RPMI7951 (cell line): ENCODE measurements at regions not wholly inside any gene's neighbourhood (a gene's known extent, or its start where the extent isn't known, plus 50 kb on each side); places are given as distances from the start of the nearest gene placed in this dataset.
A peak's percentile ranks its signal among the peaks of the same experiment; 100 is the strongest.

Experiments used
- DNase-seq: peaks from one replicate; pipeline ENCODE4 v3.0.0-alpha.2; 2012; ENCODE audit warnings: low read depth

DNA sequence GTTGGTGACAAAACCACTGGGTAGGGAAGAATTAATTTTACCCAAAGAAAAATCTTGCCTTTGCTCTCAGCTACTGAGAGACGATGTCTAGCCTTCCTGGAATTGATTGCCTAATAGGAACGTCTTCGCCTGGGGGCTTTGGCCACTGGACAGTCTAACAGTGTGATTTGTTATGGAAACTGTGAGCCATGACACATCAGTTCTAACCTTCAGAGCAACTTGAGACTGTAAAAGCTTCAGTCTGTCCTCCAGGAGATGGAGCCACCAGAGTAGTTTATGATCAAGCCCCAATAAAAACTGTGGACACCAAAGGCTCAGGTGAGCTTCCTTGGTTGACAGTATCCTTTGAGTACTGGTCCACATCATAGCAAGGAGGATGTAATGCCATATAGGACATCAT is 235.8 kb upstream of the TMCO5A start:
- DNase-seq = peak; percentile 63

DNA sequence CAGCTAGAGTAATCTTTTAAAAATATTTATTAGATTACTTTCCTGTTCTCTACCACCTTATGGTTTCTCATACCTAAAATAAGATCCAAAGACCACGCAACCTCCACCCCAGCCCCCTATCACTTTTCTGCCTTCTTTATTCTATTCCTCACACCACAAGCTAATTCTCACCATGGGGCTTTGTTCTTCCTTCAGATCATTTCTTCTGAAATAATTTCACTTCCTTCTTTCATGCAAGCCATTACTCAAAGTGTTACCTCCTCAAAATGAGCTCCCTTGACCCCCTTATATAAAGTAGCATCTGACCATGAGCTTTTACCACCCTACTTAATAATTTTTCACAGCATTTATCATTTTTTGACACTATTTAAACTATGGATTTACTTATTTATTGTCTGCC is 233.2 kb upstream of the TMCO5A start:
- no peak for DNase-seq

DNA sequence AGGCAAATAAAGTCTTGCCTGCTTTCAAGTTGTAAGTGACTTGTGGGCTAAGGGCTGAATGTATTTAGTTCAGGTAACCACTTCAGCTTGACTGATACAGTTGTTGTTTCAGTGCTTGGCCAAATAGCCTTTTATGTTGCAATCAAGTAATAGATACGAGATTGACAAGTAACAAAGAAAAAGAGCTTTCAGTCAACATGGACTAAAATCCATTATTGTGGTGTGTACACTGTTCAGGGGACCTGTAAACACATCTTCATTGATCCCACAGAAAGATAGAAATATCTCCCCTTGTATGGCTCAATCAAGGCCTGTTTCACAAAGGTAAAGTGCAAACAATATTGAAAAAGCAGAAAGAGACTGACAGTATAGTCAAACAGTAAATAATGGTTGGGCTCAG is 224.8 kb upstream of the TMCO5A start:
- DNase-seq = no peak

GRCh38 chr15:37715101-37715500 is 219.3 kb upstream of the TMCO5A start:
- no peak for DNase-seq

- DNase-seq = no peak
Measured at GRCh38 chr15:37720267-37720666, 214.2 kb upstream of the TMCO5A start.

GRCh38 chr15:37731146-37731746 is 203.2 kb upstream of the TMCO5A start:
- DNase-seq = no peak

DNA sequence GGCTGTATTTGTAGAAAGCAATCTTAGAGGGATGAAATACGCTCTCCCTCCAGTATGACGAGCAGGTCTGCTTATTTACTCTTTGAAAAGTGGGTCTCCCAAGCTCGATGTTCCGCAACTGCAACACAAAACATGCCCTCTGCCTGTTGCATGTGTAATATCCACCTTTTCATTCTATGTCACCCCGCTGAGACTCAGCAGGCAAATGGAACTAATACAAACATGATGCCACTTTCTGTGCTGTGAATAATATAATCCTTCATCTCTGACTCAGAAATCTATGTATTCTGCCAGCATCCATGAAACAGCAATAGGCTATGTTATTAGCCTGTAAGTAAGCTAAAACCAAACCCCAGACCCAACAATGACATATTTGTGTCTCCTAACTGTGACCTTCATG is 200.8 kb upstream of the TMCO5A start:
- peak; percentile 4 for DNase-seq

DNA sequence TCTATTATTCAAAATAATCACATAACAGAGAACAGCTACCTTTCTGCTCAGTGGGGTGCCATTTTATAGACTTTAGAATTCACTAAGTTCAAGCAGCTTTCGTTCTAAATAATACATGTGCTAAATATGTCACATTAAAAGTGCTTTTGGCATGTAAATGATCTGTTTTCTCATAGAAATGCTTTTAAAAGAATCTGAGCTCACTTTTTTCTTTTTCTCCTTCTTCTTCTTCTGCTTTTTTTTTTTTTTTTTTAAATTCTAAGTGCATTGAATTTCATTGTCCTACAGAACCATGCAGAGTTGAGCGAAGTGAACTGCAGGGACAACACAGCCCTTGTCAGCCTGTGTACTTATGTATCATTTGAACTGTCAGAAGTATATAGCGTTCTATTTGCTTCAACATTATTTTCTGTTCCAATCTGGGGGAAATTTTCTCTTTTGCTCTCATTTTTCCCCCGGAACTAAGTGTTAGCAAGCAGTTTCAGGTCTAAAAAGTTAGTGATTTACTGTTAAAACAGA is 193.8 kb upstream of the TMCO5A start:
- DNase-seq = no peak

- DNase-seq = no peak
Measured at GRCh38 chr15:37743826-37744225, 190.6 kb upstream of the TMCO5A start.

GRCh38 chr15:37744521-37744920 is 189.9 kb upstream of the TMCO5A start:
- no peak for DNase-seq

GRCh38 chr15:37751401-37751800 is 183.0 kb upstream of the TMCO5A start:
- DNase-seq = no peak

DNA sequence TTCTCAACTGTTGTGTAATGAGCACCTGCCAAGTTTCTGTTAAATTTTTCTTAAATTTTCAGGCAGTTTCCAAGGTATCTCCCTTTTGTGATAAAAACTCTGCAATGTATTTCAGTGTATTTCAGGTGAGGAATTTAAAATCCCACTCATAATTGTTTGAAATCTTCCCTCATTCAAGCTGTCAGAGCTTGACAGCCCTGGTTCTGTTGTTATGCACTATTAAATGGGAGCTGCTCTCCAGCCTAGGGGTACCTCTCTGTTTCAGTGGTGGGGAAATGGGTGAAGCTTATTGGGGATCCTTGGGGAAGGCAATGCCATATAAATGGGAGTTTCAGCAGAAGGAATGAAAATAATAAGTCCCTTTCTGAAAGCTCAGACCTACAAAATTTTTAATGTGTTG is 178.0 kb upstream of the TMCO5A start:
- DNase-seq = no peak

DNA sequence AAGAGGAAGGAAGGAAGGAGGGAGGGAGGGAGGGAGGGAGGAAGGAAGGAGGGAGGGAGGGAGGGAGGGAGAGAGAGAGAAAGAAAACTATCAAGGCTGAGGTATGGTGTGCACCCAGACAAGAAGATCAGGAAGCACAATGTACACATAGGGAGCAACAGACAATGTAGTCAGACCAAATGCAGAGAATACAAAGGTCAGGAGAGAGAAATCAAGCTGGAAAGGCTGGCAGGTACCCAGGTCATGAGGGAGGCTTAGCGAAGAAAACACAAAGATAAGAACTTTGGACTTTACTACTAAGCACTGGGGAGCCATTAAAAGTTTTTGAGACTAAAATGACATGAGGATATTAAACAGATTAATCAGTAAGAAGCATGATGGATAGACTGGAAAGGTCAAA is 176.0 kb upstream of the TMCO5A start:
- DNase-seq = no peak

- peak; percentile 77 for DNase-seq
Measured at GRCh38 chr15:37764733-37765191, 169.7 kb upstream of the TMCO5A start.

GRCh38 chr15:37765786-37766185 is 168.7 kb upstream of the TMCO5A start:
- peak; percentile 52 for DNase-seq

DNA sequence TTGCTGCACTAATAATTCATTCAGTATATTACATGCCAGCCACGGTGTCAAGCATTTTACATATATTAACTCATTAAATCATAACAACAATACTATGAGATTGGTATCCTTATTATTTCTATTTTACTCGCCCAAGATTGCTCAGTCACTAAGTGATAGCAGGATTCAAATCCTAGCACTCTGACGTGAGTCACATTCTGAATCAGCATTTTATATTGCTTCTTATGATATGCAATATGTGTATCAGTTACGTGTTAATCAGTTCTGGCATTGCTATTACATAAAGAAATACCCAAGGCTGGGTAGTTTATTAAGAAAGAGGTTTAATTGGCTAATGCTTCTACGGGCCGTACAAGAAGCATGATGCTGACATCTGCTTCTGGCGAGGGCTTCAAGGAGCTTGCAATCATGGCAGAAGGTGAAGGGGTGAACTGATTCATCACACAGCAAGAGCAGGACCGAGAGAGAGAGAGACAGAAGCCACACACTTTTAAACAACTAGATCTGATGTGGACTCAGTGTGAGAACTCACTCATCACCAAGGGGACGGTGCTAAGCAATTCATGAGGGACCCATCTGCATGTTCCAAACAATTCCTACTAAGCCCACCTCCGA is 166.5 kb upstream of the TMCO5A start:
- peak; percentile 40 for DNase-seq

DNA sequence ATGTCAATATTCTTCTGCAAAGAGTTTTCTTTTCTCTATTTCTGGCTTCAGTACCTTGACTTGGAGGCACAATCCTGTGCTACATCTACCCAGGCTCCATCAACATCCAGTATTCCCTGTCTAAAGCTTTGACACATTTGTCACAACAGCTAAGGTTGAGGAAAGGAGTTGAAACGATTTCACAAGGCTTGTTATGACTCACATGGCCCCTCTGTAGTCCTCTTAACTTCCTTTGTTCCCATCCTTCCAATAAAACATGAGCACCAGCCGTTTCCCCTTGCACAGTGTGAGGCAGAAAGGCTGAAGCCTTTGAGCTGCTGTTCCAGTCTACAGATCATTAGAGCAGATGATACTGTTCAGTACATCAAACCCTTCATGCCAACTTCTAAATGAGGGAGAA is 163.0 kb upstream of the TMCO5A start:
- peak; percentile 74 for DNase-seq

GRCh38 chr15:37773111-37773860 is 161.2 kb upstream of the TMCO5A start:
- peak; percentile 87 for DNase-seq

DNA sequence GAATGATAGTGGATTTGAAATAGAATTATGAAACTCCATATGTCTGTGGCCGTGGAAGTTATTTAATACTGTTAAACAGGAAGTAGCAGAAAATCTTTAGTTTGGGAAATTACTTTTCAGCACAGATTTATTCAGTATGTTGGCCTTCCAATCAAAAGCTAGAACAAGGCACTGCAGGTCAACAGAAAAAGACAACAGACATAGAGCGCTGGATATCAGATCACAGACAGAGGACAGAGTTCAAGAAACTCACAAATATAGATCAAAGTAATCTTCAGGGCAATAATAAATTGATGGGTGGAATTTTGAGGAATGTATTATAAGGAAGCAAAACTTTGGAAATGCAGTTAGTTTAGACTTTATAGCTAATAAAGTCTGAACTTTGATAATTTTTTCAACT is 159.5 kb upstream of the TMCO5A start:
- no peak for DNase-seq

GRCh38 chr15:37777006-37777405 is 157.4 kb upstream of the TMCO5A start:
- DNase-seq = no peak

GRCh38 chr15:37783290-37783689 is 151.2 kb upstream of the TMCO5A start:
- peak; percentile 7 for DNase-seq

DNA sequence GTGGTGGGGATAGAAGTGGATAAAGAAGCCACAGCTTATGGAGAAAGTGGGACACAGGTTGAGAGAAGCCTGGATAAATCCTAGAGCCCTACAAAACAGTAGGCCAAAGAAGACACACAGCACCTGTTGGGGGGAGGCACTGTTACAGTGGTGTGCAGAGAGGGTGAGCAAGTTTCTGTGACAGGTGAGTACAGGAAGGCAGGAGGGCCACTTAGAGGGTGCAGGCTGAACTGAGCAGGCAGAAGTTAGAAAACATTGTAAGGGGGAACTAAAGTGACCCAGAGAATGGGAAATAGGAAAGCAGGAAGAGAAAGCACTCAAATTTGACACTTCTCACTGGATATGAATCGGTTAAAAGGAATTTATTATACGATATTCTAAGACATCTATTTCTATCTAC is 146.1 kb upstream of the TMCO5A start:
- no peak for DNase-seq
